Skeletal muscle tissue (tissue), 3 donors: ENCODE measurements at regions not wholly inside any gene's neighbourhood (a gene's known extent, or its start where the extent isn't known, plus 50 kb on each side); places are given as distances from the start of the nearest gene placed in this dataset.

Source experiments
- H3K27ac ChIP-seq: one replicate; pipeline ENCODE4 v1.7.0; 2013; ENCODE audit warnings: mild to moderate bottlenecking, low read depth, low read length, inconsistent platforms
- H3K27me3 ChIP-seq, 3 donors: one replicate each; pipeline ENCODE4 v1.7.0; 2013; ENCODE audit warnings: low read length in 3 of 3; ENCODE audit not compliant: control insufficient read depth in 3 of 3, insufficient read depth in 3 of 3
- H3K36me3 ChIP-seq, 3 donors: one replicate each; pipeline ENCODE4 v1.7.0; 2013; ENCODE audit warnings: low read length in 3 of 3; ENCODE audit not compliant: control insufficient read depth in 3 of 3, insufficient read depth in 3 of 3
- H3K4me1 ChIP-seq, 3 donors: one replicate each; pipeline ENCODE4 v1.7.0; 2013; ENCODE audit warnings: low read length in 3 of 3, mild to moderate bottlenecking in 3 of 3; ENCODE audit not compliant: control insufficient read depth in 3 of 3, insufficient read depth in 3 of 3
- H3K4me3 ChIP-seq, 3 donors: one replicate each; pipeline ENCODE4 v1.7.0; 2013; ENCODE audit warnings: low read length in 3 of 3
- H3K9ac ChIP-seq, 3 donors: one replicate each; pipeline ENCODE4 v1.7.0; 2013; ENCODE audit warnings: low read length in 3 of 3, mild to moderate bottlenecking in 3 of 3, moderate library complexity in 2 of 3, low read depth in 1 of 3
- H3K9me3 ChIP-seq, 3 donors: one replicate each; pipeline ENCODE4 v1.7.0; 2013; ENCODE audit warnings: low read length in 3 of 3; ENCODE audit not compliant: control insufficient read depth in 3 of 3
- donor health status: Osteomylitis.

DNA sequence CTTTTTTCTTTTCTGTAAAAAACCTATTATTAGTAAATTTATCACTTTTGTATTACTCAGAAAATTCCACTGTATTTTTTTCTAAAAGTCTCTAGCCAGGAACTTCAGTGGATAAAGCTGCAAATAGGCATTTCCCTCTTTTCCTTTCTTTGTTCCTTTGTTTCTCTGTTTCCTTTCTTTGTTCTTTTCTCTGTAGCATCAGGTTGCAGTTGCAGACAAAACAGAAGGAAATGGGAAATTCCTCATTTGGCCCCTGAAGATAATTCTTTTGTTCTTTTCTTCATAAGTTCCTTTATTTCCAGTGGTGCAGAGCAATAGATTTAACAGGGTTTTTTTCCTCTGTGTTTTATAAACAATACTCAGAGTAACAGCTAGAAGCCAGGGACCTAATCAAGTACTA, 416.5 kb downstream of the TBL1XR1 start:
- Histone ChIP-seq H3K27me3 (no peaks in the 10 kb centered on the region), H3K27ac (no peak overlapping the region), H3K36me3 (no peaks in the 10 kb centered on the region), H3K9me3 (no peaks in the 10 kb centered on the region), H3K9ac (no peak overlapping the region), H3K4me1 (no peaks in the 10 kb centered on the region), H3K4me3 (no peak overlapping the region)

DNA sequence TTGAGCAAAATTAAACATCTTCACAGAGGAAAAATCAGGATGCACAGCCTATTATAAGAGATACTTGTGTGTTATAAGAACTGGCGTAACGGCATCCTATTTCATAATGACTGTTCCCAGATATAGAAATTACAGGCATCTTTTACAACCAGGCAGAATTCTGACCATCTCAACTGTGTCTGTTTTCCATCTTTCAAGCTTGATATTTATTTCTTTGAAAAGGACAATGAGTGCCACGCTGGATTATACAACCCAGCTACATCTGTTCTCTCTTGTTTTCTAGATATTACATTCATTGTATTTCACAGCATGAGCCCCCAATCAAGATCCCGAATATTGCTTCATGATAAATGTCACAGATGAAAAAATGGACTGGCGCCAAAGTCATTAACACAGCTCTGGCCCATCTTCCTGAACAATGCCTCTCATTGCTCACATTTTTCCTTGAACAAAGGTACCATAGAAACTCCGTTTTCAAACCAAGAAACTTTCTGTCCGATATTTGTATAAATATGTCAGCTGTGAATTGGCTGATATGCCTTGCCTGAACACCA, 420.6 kb downstream of the TBL1XR1 start:
- no peaks in the 10 kb centered on the region for H3K36me3 ChIP-seq
- no peaks in the 10 kb centered on the region for H3K9me3 ChIP-seq
- no peak overlapping the region for H3K9ac ChIP-seq
- H3K4me3 ChIP-seq, result no peak overlapping the region
- H3K4me1 ChIP-seq, result no peaks in the 10 kb centered on the region
- H3K27ac ChIP-seq, result no peak overlapping the region
- no peaks in the 10 kb centered on the region for H3K27me3 ChIP-seq

DNA sequence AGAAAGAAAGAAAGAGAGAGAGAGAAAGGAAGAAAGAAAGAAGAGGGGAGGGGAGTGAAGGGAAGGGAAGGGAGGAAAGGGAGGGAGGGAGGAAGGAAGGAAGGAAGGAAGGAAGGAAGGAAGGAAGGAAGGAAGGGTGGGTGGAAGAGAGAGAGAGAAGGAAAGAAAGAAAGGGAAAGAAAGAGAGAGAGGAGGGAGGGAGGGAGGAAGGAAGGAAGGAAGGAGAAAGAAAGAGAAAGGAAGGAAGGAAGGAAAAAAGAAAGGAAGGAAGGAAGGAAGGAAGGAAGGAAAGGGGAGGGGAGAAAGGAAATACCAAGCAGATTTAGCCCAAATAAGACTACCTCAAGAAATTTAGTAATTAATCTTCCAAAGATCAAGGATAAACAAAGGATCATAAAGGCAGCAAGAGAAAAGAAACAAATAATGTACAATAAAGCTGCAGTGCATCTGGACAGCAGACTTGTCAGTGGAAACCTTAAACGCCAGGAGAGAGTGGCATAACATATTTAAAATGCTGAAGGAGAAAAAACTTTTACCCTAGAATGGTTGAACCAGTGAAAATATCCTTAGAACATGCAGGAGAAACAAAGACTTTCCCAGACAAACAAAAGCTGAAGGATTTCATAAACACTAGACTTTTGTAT, 427.6 kb downstream of the TBL1XR1 start:
- peaks cover 0 to 2% (median 2%) of the 10 kb centered on the region in 3 donors for H3K9me3 ChIP-seq
- H3K4me3 ChIP-seq, result no peak overlapping the region
- H3K27me3 ChIP-seq, result no peaks in the 10 kb centered on the region
- no peaks in the 10 kb centered on the region for H3K4me1 ChIP-seq
- no peak overlapping the region for H3K27ac ChIP-seq
- H3K9ac ChIP-seq, result no peak overlapping the region
- no peaks in the 10 kb centered on the region for H3K36me3 ChIP-seq

DNA sequence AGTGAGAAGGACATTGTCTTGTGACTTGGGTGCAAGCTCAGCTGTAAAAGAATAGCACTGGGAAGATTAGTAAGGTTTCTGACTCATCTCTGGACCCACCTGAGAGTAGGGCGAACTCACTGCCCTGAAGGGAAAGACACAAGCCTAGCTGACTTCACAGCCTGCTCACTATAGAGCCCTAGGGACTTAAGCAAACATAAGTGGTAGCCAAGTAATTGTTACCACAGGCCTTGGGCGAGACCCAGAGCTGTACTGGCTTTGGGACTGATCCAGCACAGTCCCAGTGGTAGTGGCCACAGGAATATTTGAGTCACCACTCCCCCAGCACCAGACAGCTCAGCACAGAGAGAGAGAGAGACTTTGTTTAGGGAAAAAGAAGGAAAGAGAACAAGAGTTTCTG, 429.9 kb downstream of the TBL1XR1 start:
- Histone ChIP-seq H3K27ac (no peak overlapping the region), H3K9ac (no peak overlapping the region), H3K36me3 (no peaks in the 10 kb centered on the region), H3K9me3 (peaks cover 0 to 2% (median 2%) of the 10 kb centered on the region in 3 donors), H3K27me3 (no peaks in the 10 kb centered on the region), H3K4me1 (no peaks in the 10 kb centered on the region), H3K4me3 (no peak overlapping the region)

DNA sequence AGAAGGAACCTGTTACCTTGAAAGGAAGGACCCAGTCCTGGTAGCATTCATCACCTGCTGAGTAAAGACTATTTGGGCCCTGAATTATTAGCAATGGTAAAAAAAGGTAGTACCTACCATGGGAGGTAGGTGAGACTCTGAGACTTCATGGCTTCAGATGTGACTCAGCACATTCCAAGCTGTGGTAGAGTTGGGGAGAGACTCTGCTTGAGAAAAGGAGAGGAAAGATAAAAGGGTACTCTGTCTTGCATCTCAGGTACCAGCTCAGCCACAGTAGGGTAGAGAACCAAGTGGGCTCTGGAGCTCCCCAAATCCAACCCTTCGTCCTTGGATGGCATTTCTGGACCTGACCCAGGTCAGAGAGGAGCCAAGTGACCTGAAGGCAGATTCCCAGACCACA, 430.4 kb downstream of the TBL1XR1 start:
- H3K9ac ChIP-seq, result no peak overlapping the region
- no peak overlapping the region for H3K27ac ChIP-seq
- H3K27me3 ChIP-seq, result no peaks in the 10 kb centered on the region
- no peaks in the 10 kb centered on the region for H3K4me1 ChIP-seq
- H3K4me3 ChIP-seq, result no peak overlapping the region
- H3K9me3 ChIP-seq, result peaks cover 0 to 2% (median 2%) of the 10 kb centered on the region in 3 donors
- no peaks in the 10 kb centered on the region for H3K36me3 ChIP-seq

DNA sequence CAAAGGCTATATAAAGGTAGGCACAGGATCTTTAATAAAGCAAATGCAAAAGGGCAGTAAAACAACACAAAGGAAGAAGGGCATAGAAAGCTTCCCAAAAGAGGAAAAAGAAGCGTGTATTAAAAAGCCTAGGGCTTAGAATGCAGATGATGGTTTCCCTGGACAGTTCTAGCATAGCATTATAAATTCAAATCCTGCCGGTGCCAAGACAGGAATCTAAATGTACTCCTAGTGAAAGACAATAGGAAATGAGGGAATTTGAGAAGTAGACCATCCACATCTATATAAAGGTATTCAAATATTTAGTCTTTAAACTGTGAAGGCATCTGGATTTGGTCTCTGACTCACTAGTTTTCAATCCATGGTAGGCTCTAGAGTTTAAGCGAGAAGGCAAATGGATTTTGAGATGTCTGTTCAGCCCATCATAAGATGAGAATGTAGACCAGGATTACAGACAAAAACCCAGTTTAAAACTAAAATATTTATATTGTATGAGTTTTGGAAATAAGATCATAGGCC, 431.8 kb downstream of the TBL1XR1 start:
- no peaks in the 10 kb centered on the region for H3K4me1 ChIP-seq
- no peaks in the 10 kb centered on the region for H3K36me3 ChIP-seq
- H3K9me3 ChIP-seq, result peaks cover 0 to 2% (median 2%) of the 10 kb centered on the region in 3 donors
- H3K4me3 ChIP-seq, result no peak overlapping the region
- no peak overlapping the region for H3K27ac ChIP-seq
- H3K27me3 ChIP-seq, result no peaks in the 10 kb centered on the region
- no peak overlapping the region for H3K9ac ChIP-seq

DNA sequence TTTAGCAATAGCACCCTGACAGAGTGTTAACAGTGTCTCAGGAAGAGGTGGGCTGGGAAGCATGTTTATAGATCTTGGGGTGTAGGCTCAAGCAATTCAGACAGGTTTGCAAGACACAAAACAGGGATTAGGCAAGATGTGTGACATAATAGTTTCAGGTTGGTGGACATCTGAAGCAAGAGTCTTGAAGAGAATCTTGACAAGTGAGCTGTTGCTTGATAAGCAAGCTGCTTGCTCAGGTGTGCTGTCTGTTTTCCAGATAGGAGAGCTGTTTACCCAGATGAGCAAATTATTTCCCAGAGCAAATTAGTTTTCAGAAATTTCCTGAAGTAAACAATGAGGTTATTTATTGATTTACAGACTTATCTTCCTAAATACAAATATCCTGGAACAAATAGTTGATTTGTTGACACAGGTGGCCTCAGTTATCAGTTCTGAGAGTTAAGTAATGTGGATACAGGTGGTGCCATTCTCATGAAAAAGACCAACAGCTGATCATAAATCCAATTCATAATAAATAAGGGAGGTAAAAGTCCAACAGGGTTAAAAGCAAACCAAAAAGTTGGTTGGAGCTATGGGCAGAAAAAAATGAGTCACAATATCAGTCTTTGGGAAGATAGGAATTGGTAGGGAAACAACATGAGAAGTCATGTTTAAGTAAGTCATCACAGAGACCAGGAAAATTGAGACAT, 437.3 kb downstream of the TBL1XR1 start:
- Histone ChIP-seq H3K36me3 (no peaks in the 10 kb centered on the region), H3K9ac (no peak overlapping the region), H3K4me1 (no peaks in the 10 kb centered on the region)

DNA sequence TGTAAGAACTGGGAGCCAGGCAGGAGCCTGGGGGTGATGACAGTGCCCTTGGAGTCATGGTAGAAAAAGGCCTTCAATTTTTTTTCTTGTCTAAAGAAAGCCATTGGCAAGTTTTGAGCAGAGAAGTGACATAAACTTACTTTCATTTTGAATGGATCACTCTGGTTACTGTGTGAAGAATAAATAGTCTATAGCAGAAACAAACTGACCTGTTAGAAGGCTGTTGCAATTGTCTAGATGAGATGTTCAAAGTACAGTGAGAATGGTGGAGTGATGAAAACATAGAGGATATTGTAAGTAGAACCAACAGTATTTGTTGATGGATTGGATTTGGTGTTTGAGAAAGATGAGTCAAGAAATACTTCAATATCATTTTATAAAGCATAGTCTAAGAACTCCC, 439.9 kb downstream of the TBL1XR1 start:
- no peaks in the 10 kb centered on the region for H3K36me3 ChIP-seq
- H3K4me3 ChIP-seq, result no peak overlapping the region
- no peak overlapping the region for H3K9ac ChIP-seq
- no peaks in the 10 kb centered on the region for H3K27me3 ChIP-seq
- H3K9me3 ChIP-seq, result no peaks in the 10 kb centered on the region
- no peak overlapping the region for H3K27ac ChIP-seq
- H3K4me1 ChIP-seq, result no peaks in the 10 kb centered on the region

More for the DNA sequence above, 437.3 kb downstream of the TBL1XR1 start:
- H3K9me3 ChIP-seq, result no peaks in the 10 kb centered on the region
- H3K27ac ChIP-seq, result no peak overlapping the region
- H3K4me3 ChIP-seq, result no peak overlapping the region
- no peaks in the 10 kb centered on the region for H3K27me3 ChIP-seq

DNA sequence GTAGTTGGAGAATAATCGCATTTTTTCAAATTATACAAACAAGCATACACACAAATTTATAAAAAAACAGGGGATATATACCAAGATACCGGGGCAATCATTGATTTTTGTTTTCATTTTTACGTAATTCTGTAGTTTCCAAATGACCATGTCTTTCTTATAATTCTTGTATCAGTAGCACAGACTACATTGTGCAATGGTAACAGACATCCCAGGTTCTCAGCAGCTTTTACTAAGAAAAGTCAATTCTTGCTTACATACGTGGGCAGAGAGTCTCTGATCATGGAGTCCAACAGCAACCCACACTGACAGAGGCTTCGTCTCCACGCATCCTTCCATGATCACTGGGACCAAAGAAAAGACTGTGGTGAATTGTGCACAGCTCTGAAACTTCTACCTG, 441.3 kb downstream of the TBL1XR1 start:
- Histone ChIP-seq H3K36me3 (no peaks in the 10 kb centered on the region), H3K9ac (no peak overlapping the region), H3K27me3 (no peaks in the 10 kb centered on the region), H3K4me1 (no peaks in the 10 kb centered on the region), H3K27ac (no peak overlapping the region), H3K9me3 (no peaks in the 10 kb centered on the region), H3K4me3 (no peak overlapping the region)

DNA sequence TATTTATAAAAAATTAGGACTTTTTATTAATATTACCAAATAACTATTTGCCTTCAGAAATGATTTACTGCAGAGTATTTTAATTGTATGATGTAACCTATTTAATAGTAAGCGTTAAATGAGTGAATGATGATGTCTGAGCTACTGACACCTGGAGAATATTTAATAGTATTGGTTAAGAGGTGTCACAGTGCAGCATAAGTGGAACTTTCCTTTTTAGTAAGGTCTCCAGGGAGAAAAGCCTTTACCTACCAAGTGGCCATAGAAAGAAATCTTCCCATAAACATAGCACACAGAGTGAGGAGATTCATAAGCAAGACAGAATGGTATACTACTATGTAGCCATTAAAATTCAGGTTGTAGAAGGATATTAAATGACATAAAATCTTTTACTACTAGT, 441.7 kb downstream of the TBL1XR1 start:
- no peaks in the 10 kb centered on the region for H3K9me3 ChIP-seq
- H3K9ac ChIP-seq, result no peak overlapping the region
- H3K27me3 ChIP-seq, result no peaks in the 10 kb centered on the region
- no peaks in the 10 kb centered on the region for H3K4me1 ChIP-seq
- H3K4me3 ChIP-seq, result no peak overlapping the region
- no peak overlapping the region for H3K27ac ChIP-seq
- H3K36me3 ChIP-seq, result no peaks in the 10 kb centered on the region
